GM21526 (cell line): ENCODE measurements at regions not wholly inside any gene's neighbourhood (a gene's known extent, or its start where the extent isn't known, plus 50 kb on each side); places are given as distances from the start of the nearest gene placed in this dataset.
"Not testable (repeated sequence)": the region's sequence is repeated elsewhere in the genome, so short reads cannot be mapped to it uniquely, and the experiment has no call there.

Source experiments
- ATAC-seq: cut with Tn5 transposase; IDR thresholded peaks from one replicate; pipeline ENCODE4 v1.9.1; 2021; ENCODE audit warnings: moderate library complexity; ENCODE audit not compliant: unreplicated experiment, low FRiP score

DNA sequence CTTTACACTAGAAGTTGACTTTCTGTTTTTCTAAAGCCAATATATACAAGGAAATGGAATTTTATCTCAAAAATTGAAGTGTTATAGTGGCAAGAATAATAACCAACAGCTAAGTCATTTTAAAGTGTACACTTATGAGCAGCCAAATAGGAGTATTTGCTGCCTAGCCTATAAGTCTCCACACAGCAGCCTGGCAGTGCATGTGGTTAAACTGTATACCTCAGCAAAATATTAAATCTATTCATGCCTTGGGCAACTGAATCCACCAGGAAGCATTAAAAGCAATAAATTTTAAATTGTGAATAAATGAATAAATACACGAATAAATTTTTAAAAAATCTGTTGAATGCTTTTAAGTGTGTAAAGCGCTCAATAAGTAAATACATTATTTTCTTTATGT lies 432.4 kb upstream of the RORB start:
- ATAC-seq = no peak

DNA sequence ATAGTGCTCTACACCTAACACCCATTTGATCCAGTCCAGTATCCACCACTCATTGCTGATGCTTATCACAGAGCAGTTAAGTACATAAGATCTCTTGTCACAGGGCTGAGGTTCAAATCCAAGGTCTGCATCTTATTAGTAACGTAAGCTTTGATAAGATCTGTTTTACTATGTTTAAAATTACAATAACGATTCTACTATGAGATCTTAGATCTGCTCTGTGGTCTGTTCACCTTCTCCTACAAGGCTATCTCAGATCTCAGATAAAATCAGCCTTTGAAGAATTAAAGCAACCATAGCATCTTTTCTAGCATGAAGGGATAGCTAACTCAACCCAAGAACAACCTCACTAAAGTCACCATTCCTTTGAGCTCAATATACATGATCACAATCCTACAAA lies 431.0 kb upstream of the RORB start:
- no peak for ATAC-seq

DNA sequence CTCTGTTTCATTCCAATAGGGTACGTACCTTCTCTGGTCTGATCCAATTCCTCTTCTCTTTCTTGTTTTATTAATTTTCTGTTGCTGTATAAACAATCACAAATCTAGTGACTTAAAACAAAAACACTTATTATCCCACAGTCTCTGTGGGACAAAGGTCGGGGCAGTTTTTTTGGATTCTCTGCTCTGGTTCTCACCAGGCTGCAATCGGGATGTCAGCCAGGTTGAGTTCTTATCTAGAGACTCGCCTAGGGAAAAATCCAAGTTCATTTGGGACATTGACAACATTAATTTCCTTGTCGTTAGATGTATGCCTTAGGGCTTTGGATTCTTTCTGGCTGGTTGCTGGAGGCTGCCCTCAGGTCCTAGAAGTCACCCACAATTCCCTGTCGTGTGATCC lies 430.5 kb upstream of the RORB start:
- ATAC-seq = no peak

DNA sequence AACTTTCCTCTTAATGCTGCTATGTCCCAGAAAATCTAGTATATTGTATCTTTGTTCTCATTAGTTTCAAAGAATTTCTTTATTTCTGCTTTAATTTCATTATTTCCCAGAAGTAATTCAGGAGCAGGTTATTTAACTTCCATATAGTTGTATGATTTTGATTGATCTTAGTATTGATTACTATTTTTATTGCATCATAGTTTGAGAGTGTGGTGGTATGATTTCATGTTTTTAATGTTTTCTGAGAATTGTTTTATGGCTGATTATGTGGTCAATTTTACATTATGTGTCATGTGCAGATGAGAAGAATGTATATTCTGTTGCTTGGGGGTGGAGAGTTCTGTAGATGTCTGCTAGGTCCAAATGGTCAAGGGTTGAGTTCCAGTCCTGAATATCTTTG lies 425.6 kb upstream of the RORB start:
- ATAC-seq = no peak

DNA sequence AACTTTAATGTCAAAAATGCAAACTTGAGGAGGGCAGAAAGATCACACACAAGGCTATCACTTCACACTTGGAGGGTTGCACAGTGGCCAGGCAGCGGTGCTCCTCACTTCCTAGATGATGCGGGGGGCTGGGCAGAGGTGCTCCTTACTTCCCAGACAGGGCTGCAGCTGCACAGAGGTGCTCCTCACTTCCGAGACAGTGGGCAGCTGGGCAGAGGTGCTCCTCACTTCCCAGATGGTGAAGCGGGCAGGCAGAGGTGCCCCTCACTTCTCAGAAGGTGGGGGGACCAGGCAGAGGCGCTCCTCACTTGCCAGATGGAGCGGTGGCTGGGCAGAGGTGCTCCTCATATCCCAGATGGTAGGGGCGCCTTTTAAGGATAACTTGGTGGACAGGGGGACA lies 423.2 kb upstream of the RORB start:
- ATAC-seq = no peak

DNA sequence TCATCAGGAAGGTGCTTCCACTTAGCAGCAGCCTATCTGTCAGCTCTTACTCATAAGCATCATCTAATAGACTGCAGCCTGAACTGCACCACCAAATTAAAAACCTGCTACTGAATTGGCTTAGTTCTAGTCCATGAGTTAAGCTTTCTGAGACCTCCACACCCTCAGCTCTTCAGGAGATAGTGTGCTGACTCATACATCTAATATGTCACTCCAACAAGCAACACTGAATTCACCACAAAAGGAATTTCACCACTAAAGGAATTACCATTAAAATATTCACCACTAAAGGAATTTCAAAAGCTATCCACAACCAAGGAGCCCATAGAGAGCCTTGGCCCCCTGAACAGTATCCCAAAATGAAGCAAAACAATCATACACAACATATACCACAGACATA lies 418.5 kb upstream of the RORB start:
- no peak for ATAC-seq

DNA sequence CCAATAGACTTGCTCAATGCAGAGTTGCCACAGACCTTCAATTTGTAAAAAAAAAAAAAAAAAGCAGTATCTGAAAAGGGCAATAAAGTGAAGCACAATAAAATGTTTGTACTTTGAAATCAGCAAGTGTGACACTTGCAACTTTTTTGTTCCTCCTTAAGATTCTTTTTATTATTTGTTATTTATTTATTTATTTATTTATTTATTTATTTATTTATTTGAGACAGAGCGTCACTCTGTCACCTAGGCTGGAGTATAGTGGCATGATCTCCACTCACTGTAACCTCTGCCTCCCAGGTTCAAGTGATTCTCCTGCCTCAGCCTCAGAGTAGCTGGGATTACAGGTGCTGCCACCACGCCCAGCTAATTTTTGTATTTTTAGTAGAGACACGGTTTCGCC lies 416.5 kb upstream of the RORB start:
- ATAC-seq = not testable (repeated sequence)

DNA sequence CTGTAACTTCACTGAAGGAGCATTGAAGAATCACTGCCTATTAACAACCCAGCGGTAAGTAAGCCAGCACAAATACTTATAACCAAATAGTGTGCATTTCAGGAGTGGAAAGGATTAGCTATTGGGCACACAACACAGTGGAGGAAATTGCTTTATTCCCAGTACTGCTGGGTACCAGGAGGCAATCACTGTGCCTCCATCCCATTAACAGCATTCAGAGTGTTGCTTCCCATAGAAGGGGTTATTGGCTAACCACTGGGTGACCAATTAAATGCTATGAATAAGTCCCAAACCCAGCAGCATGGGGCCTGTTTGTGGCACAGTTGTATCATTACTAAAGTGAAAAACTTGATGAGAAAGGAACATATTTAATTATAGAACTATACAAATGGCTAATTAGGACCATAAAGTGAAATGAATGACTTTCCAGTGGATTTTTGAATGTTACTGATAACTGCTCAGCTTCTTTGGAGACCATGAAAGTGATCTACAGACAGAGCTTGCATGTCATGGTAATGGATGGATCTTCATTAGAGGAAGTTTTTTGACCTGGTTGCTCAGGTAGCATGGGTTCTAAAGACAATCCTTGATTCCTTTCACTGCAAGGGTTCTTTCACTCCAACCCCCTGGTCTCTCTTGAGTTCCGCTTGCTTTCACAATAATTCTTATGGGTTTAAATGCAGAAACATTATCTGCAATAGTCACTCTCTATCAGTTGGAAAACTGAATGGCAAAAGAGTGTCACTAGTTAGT lies 413.3 kb upstream of the RORB start:
- ATAC-seq = no peak

DNA sequence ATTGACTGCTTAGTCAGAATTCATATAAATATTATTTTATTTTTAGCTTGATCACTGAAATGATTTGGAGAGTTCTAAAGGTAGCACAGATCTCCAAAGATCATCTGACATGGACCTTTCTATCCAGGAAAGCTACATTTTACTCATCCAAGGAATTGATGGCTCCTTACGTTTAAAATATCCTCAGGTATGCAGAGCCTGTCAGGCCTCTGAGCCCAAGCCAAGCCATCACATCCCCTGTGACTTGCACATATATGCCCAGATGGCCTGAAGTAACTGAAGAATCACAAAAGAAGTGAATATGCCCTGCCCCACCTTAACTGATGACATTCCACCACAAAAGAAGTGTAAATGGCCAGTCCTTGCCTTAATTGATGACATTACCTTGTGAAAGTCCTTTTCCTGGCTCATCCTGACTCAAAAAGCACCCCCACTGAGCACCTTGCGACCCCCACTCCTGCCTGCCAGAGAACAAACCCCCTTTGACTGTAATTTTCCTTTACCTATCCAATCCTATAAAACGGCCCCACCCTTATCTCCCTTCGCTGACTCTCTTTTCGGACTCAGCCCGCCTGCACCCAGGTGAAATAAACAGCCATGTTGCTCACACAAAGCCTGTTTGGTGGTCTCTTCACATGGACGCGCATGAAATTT lies 411.6 kb upstream of the RORB start:
- ATAC-seq = not testable (repeated sequence)

DNA sequence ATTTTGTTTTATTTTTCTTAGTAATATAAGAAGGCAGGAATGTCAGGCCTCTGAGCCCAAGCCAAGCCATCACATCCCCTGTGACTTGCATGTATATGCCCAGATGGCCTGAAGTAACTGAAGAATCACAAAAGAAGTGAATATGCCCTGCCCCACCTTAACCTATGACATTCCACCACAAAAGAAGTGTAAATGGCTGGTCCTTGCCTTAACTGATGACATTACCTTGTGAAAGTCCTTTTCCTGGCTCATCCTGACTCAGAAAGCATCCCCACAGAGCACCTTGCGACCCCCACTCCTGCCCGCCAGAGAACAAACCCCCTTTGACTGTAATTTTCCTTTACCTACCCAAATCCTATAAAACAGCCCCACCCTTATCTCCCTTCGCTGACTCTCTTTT lies 406.2 kb upstream of the RORB start:
- ATAC-seq = not testable (repeated sequence)

DNA sequence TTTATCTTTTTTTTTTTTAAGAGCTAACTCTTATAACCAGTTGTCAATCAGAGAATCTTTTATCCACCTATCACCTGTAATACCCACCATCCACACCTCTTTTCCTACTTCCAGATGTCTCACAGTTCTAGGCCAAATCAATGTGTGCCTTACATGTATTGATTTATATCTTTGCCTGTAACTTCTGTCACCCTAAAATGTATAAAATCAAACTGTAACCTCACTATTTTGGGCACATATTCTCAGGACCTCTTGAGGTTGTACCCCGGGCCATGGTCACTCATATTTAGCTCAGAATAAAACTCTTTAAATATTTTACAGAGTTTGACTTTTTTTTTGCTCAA lies 404.7 kb upstream of the RORB start:
- no peak for ATAC-seq

DNA sequence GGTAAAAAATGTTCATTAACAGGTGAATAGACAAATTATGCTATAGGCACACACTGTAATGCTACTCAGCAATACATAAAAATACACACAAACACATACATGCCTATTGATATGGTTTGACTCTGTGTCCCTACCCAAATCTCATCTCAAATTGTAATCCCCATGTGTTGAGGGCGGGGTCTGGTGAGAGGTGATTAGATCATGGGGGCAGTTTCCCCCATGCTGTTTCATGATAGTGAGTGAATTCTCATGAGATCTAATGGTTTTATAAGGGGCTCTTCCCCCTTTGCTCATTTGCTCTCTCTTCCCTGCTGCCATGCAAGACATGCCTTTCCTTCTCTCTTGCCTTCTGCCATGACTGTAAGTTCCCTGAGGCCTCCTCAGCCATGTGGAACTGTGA lies 403.1 kb upstream of the RORB start:
- not testable (repeated sequence) for ATAC-seq

DNA sequence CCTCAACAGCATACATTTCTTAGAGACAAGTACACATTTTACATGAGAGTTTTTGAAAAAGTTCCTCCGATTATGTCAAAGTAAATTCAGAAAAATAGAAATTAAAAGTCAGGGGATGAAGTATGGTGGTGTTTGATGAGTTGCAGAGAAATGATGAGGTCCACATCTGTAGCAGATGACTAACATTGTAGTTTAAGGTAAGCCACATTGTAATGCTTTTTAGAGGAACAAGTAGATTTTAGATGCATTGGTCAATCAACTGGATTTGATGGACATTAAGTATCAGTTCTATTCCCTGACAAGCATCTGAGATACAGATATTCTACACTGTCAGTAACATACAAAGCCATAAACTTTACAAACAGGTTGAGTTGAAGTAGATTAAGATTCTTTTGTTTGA lies 402.4 kb upstream of the RORB start:
- ATAC-seq = no peak

DNA sequence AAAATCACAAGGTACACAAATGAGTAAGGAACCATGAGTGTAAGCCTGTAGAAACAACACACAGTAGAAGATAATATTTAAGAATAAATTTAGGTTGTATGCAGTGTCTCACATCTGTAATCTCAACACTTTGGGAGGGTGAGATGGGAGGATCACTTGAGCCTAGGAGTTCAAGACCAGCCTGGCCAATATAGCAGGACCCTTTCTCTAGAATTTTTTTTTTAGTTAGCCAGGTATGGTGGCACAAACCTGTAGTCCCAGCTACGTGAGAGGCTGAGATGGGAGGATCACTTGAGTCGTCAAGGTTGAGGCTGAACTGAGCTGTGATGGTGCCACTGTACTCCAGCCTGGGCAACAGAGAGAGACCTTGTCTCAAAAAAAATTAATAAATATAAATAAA lies 401.2 kb upstream of the RORB start:
- no peak for ATAC-seq

DNA sequence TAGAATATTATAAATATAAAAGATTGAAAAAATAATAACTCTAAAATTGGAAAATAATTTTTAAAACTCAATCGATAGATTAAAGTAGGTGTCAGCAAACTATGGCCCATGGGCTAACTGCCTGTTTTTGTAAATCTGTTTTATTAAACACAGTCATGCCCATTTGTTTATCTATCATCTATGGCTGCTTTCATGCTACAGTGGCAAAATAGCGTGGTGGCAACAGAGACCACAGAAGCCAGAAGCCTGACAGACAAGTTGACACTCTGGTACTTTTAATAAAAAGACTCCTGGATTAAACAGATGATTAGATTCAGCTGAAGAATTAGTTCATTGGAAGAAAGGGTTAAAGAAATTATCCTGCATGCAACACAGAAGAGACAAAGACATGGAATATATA lies 400.7 kb upstream of the RORB start:
- ATAC-seq = no peak

DNA sequence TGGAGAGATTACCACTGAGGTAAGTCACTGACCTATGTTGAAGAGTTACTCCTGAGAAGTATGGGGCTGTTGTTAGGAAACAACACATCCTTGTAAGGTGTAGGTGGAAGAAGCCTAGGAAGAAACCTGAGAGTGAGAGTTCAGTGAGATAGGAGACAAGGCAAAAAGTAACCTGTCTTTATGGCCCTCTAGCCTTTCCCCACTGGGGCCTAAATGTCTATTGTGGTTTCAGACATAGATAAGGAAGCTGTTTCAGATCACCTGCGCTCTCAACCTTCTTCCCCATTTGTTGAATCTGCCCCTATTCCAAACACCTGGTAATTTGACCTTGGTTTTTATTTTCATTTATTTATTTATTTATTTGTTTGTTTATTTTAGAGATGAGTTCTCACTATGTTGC lies 397.1 kb upstream of the RORB start:
- no peak for ATAC-seq

DNA sequence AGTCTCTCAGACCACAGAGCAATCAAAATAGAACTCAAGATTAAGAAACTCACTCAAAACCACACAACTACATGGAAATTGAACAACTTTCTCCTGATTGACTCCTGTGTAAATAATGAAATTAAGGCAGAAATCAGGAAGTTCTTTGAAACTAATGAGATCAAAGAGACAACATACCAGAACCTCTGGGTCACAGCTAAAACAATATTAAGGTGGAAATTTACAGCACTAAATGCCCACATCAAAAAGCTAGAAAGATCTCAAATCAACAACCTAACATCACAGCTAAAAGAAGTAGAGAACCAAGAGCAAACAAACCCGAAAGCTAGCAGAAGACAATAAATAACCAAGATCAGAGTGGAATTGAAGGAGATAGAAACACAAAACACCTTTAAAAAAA lies 395.0 kb upstream of the RORB start:
- not testable (repeated sequence) for ATAC-seq

DNA sequence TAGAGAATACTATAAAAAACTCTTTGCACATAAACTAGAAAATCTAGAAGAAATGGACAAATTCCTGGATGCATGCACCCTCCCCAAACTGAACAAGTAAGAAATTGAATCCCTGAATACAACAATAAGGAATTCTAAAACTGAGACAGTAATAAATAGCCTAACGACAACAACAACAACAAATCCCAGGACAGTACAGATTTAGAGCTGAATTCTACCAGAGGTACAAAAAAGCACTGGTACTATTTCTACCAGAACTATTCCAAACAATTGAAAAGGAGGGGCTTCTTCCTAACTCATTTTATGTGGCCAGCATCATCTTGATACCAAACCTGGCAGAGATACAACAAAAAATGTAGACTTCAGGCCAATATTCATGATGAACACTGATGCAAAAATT lies 394.4 kb upstream of the RORB start:
- no peak for ATAC-seq

DNA sequence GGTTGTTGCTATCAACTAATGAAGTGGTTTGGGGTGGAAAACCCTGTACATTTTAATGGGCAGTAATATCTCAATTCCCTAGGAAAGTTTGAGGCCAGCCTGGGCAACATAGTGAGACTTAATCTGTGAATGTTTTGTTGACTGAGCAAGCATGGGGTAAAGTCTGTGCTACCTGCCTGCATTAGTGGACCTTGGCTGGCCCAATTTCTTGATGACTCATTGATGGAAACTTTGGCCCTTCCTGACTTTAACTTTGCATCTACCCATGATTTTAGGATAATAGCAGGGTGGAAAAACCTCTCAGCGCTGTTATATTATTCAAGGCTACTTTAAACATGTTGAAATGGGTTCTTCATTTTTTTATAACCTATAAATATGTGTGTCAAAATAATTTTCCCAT lies 389.4 kb upstream of the RORB start:
- no peak for ATAC-seq

DNA sequence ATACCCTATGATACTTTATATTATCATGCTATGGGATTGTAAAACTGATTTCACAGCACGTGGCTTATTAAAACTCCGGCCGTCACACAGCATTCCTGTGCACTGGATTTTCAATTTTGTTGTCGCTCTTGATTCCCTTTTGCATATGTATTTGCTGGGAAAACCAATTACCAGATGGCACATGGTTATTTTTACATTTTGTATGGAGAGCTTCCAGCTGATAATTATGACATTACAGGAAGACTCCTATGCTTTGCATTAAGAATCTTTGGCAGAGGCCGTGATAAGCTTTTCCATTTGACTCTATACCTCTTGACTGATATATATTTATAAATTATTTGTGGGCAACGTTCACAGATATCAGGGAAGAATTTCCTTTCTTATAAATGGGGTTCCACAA lies 381.2 kb upstream of the RORB start:
- ATAC-seq = no peak

DNA sequence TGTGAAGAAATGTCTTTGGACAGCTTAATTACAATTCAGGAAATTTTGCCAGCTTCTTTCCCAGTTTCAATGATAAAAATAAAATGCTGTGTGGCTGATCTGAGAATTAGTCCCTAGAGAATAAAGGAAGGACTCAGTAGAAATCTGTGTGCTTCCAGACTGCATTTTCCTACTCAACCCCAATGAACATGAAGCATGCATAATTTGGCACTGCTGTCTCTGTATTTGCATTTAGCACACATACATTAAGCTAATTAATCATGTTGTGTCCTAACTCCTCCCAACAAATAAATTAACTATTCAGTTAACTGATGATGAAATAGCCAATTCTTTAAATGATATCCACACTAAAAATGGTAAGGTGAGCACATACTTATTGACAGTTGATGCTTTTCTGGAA lies 380.0 kb upstream of the RORB start:
- no peak for ATAC-seq

DNA sequence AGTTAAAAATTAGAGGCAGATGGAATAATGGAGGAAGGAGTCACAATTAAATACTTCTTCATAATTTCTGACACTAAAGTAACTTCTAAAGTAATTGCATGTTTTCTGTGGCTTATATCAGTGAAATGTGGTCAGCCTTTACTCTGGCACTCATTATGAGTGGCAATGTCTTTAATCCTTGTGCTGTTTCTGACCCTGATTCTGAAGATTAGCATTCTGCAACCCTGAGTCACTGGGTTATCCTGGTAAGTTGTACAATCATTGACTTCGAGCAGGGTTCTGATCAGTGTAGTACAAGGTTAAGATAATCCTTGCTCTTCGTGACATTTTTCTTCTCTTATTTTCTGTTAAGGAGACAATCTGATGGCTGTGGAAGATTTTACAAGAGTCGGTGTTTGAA lies 379.4 kb upstream of the RORB start:
- no peak for ATAC-seq

DNA sequence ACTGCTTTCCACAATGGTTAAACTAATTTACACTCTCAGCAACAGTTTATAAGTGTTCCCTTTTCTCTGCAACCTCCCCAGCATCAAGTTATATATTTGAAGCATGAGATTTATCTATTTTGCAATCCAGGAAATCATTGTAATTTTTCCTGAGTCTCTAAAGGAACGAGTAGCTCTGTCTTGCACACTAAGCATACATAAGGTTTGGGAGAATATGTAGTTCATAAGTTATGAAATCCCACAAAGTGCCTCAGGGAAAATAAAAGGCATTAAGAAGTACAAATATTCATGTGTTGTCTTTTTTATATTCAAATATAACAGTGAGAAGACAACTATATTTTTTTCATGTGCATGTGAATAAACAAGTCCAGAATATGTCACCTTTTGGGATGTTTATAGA lies 377.1 kb upstream of the RORB start:
- ATAC-seq = no peak
